Right cardiac atrium (tissue), 5 donors: ENCODE measurements at regions not wholly inside any gene's neighbourhood (a gene's known extent, or its start where the extent isn't known, plus 50 kb on each side); places are given as distances from the start of the nearest gene placed in this dataset.

Experiments
- ATAC-seq, 2 donors: fragments of 200-7000 bp; cut with Tn5 transposase; one replicate each; pipeline versions ENCODE4 v1.8.0 to v1.9.1; 2020; ENCODE audit warnings: moderate library complexity in 2 of 2, mild to moderate bottlenecking in 1 of 2
- DNase-seq, 3 donors: peaks; one replicate each; pipeline ENCODE4 v3.0.0-alpha.2; 2020
- H3K27ac ChIP-seq: one replicate; pipeline ENCODE4 v1.5.1; 2013; ENCODE audit warnings: mild to moderate bottlenecking, low read length, control low read depth, moderate library complexity
- H3K27me3 ChIP-seq: one replicate; pipeline ENCODE4 v1.6.1; 2013; ENCODE audit not compliant: control insufficient read depth, insufficient read depth
- H3K4me1 ChIP-seq: one replicate; pipeline ENCODE4 v1.6.1; 2013; ENCODE audit warnings: low read length; ENCODE audit not compliant: control insufficient read depth, insufficient read depth
- H3K4me3 ChIP-seq: one replicate; pipeline ENCODE4 v1.5.1; 2013; ENCODE audit warnings: low read length, control low read depth
- H3K9me3 ChIP-seq: one replicate; pipeline ENCODE4 v1.6.1; 2013; ENCODE audit warnings: low read length; ENCODE audit not compliant: control insufficient read depth
- WGBS: extraction: QIAGEN DNeasy Blood & Tissue Kit; methylation state at CpG from one replicate; pipeline ENCODE4 v1.1.7; 2013; 5-methylcytosine and 5-hydroxymethylcytosine counted together
- intact Hi-C, 4 donors: fragments of 100-400 bp; cut with DNase I; formaldehyde crosslinking; loops; one replicate each; pipeline versions ENCODE4 v1.11.0 to v1.14.0; 2022 to 2023
- donor health status: healthy with polysubstance abuse.
- donor health status: DM: no; HTN: yes; CAD: no.
- donor health status: DM: no; HTN: no; CAD: no.
- donor health status: DM: no; HTN: yes; CAD: no; lungs with severe emphysema.
- donor health status: DM: yes; HTN: yes; CAD: no.

- Histone ChIP-seq H3K9me3 (no peaks in the 10 kb centered on the region), H3K4me3 (no peak overlapping the region), H3K27ac (no peak overlapping the region), H3K27me3 (no peaks in the 10 kb centered on the region), H3K4me1 (peaks cover 2% of the 10 kb centered on the region)
- DNase-seq (no peak), ATAC-seq (no peak)
- intact Hi-C loops: loop anchor here in 1 of 4 donors (10.0 kb wide), 1 partner anchor 245 kb away; no protein-coding TSS in a partner anchor
- 93% methylated on average over 3 of the region's 3 CpGs for WGBS
Measured at GRCh38 chr6:26309731-26310142, 55.3 kb upstream of the BTN3A2 start.

DNA sequence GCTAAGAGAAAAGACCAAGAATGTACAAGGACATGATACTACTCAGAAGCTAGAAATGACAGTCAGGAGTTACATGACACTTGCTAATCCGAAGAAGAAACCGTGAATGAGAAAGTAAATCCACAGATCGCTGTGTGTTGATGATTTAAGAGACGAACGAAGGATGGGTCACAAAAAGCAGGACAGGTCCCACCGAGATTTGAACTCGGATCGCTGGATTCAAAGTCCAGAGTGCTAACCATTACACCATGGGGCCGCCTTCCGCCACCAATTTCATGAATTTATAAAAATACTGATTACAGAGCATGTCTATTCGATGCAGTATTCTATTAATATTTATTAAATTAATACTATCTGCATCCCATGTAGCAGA, 54.0 kb upstream of the BTN3A2 start:
- 9% methylated on average over 11 of the region's 11 CpGs for WGBS
- peaks cover 2% of the 10 kb centered on the region for H3K4me1 ChIP-seq
- DNase-seq (peak in 1 of 3 donors; percentile 49), ATAC-seq (peak; percentile 5 to 28)
- peak overlapping the region; percentile 87 for H3K4me3 ChIP-seq
- intact Hi-C loops: loop anchor here in 1 of 4 donors (10.0 kb wide), 1 partner anchor 244 kb away; no protein-coding TSS in a partner anchor
- H3K27ac ChIP-seq: no peak overlapping the region
- no peaks in the 10 kb centered on the region for H3K9me3 ChIP-seq
- no peaks in the 10 kb centered on the region for H3K27me3 ChIP-seq

DNA sequence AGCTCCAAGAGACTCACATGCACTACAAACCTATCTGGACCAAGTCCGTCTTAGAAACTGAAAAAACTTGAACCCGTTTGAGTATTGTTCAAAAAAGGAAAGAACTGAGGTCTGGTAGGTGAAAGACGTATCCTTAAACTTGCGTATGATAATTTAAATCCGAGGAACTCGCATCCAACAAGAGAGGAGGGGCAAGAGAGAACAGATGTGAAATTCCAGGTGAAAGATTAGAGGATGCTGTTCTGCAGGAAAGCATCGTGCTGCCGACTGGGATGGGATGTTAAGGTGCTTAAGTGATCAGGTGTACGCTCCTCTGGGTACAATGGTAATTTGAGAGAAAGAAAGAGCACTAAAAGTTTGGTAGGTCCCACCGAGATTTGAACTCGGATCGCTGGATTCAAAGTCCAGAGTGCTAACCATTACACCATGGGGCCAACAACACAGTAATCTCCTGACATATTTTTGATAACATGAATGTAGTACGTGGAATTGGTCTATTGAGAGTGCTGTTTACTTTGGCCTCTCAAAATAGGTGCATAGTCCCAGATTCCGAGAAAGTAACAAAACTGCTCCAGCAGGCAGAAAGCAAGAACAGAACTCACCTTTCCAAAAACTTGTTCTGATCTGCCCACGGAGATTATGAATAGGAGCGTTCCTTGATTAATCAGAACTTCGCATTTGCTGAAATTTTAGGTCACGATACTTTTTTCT, 53.5 kb upstream of the BTN3A2 start:
- H3K4me3 ChIP-seq: peak overlapping the region; percentile 87
- intact Hi-C loops: loop anchor here in 1 of 4 donors (10.0 kb wide), 1 partner anchor 243 kb away; no protein-coding TSS in a partner anchor
- 4% methylated on average over 18 of the region's 18 CpGs for WGBS
- peaks cover 2% of the 10 kb centered on the region for H3K4me1 ChIP-seq
- no peaks in the 10 kb centered on the region for H3K9me3 ChIP-seq
- DNase-seq (no peak), ATAC-seq (peak; percentile 82 to 83)
- no peak overlapping the region for H3K27ac ChIP-seq
- H3K27me3 ChIP-seq: no peaks in the 10 kb centered on the region

DNA sequence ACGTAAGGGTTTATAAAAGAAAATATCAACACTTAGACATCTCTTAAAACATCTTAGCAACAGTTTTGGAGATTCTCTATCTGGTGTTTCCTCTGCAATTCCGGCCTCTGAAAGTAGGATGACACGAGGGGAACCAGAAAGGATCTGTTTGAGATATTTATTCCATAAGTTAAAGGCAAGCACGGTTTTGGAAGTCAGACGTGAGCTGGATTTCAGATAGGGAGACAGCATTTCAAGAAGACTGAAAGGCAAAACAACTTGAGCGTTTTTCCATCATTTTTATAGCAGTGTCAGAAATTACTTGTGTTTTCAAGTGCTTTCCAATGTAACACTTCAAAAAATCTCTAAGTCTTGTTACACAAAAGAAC, 52.9 kb upstream of the BTN3A2 start:
- DNase-seq: no peak
- Histone ChIP-seq H3K27ac (no peak overlapping the region), H3K27me3 (no peaks in the 10 kb centered on the region), H3K9me3 (no peaks in the 10 kb centered on the region), H3K4me3 (peak overlapping the region; percentile 87), H3K4me1 (peaks cover 2% of the 10 kb centered on the region)
- intact Hi-C loops: loop anchor here in 1 of 4 donors (10.0 kb wide), 1 partner anchor 243 kb away; no protein-coding TSS in a partner anchor
- no peak for ATAC-seq
- 2% methylated on average over 6 of the region's 6 CpGs for WGBS

GRCh38 chr6:26312501-26313397, 52.2 kb upstream of the BTN3A2 start:
- ATAC-seq (peak; percentile 91 to 92), DNase-seq (peak; percentile 62 to 83 (median 82))
- intact Hi-C loops: loop anchor here in 1 of 4 donors (10.0 kb wide), 1 partner anchor 242 kb away; no protein-coding TSS in a partner anchor
- H3K27ac ChIP-seq: peak overlapping the region; percentile 84
- WGBS: 1% methylated on average over 34 of the region's 34 CpGs
- no peaks in the 10 kb centered on the region for H3K27me3 ChIP-seq
- H3K4me3 ChIP-seq: peak overlapping the region; percentile 87
- peaks cover 2% of the 10 kb centered on the region for H3K4me1 ChIP-seq
- no peaks in the 10 kb centered on the region for H3K9me3 ChIP-seq
